A673 (cell line): ENCODE measurements at regions not wholly inside any gene's neighbourhood (a gene's known extent, or its start where the extent isn't known, plus 50 kb on each side); places are given as distances from the start of the nearest gene placed in this dataset.

Source experiments
- EZH2 ChIP-seq: fragments of 200-600 bp; sonication (generic); IDR thresholded peaks from 2 replicates; pipeline ENCODE4 v1.6.1; 2017; ENCODE audit warnings: borderline replicate concordance, low read depth, mild to moderate bottlenecking, mixed read lengths, antibody characterized with exemption, low read length; ENCODE audit not compliant: poor library complexity, severe bottlenecking
- TF ChIP-seq, protein P1 (sequence below): fragments of 300-800, 200-600 bp; sonication (generic); conservative IDR thresholded peaks from 2 replicates; pipeline ENCODE4 v1.5.1; 2017; ENCODE audit warnings: low read depth, mild to moderate bottlenecking, antibody characterized with exemption, low read length, moderate library complexity, mixed read lengths

DNA sequence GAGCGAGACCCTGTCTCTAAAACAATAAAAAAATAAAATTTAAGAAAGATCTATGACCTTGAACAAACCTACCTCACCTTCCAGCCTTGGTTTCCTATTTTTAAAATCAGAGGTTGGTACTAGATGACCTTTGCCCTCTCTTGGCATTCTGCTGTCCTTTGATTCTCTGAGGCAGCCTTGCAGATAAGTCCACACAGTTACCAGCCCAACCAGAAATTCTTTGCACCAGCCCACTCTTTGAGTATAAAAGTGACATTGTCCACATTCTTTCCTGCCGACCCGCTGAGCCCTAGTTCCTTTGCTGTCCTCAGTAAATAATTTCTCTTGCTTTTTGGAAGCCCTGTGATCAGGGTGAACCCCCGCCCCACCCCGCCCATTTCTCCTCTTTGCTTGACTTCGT is 150.4 kb downstream of the PHETA1 start:
- TF ChIP-seq EZH2 = no peak
- TF ChIP-seq, protein P1, sequence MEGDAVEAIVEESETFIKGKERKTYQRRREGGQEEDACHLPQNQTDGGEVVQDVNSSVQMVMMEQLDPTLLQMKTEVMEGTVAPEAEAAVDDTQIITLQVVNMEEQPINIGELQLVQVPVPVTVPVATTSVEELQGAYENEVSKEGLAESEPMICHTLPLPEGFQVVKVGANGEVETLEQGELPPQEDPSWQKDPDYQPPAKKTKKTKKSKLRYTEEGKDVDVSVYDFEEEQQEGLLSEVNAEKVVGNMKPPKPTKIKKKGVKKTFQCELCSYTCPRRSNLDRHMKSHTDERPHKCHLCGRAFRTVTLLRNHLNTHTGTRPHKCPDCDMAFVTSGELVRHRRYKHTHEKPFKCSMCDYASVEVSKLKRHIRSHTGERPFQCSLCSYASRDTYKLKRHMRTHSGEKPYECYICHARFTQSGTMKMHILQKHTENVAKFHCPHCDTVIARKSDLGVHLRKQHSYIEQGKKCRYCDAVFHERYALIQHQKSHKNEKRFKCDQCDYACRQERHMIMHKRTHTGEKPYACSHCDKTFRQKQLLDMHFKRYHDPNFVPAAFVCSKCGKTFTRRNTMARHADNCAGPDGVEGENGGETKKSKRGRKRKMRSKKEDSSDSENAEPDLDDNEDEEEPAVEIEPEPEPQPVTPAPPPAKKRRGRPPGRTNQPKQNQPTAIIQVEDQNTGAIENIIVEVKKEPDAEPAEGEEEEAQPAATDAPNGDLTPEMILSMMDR = no peak
